ENCODE measurements at regions not wholly inside any gene's neighbourhood (a gene's known extent, or its start where the extent isn't known, plus 50 kb on each side); places are given as distances from the start of the nearest gene placed in this dataset.

DNA sequence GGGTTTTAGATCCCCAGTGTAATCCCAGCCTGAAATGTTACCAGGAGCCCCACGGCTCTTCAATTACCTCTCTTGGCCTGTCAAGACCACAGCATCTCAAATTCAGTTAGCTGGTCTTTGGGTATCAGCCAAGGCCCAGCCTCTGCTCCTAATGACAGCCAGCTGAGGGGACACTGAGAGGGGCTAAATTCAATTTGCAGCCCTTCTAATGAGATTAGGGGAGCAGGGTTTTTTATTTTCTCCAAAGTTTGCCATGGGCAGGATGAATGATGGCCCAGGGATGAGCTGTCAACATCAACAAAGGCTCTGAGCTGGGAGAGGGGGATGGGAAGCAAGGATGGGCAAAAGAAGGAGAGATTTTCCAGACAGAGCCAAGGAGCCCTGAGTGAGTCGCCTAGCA lies 116.8 kb upstream of the TBX20 start (continued):
- TF ChIP-seq TSHZ2 (CRISPR knock-in tag; IDR thresholded peaks at IDR 0.05), result peak; percentile 96
- TF ChIP-seq ISL1 (CRISPR knock-in tag; IDR thresholded peaks at IDR 0.05), result peak; percentile 79
- TF ChIP-seq TCF4 (CRISPR knock-in tag; IDR thresholded peaks at IDR 0.05; ENCODE audit: borderline replicate concordance), result peak; percentile 93
- peak; percentile 62 for TF ChIP-seq SNAI2 (CRISPR knock-in tag; IDR thresholded peaks at IDR 0.05)

DNA sequence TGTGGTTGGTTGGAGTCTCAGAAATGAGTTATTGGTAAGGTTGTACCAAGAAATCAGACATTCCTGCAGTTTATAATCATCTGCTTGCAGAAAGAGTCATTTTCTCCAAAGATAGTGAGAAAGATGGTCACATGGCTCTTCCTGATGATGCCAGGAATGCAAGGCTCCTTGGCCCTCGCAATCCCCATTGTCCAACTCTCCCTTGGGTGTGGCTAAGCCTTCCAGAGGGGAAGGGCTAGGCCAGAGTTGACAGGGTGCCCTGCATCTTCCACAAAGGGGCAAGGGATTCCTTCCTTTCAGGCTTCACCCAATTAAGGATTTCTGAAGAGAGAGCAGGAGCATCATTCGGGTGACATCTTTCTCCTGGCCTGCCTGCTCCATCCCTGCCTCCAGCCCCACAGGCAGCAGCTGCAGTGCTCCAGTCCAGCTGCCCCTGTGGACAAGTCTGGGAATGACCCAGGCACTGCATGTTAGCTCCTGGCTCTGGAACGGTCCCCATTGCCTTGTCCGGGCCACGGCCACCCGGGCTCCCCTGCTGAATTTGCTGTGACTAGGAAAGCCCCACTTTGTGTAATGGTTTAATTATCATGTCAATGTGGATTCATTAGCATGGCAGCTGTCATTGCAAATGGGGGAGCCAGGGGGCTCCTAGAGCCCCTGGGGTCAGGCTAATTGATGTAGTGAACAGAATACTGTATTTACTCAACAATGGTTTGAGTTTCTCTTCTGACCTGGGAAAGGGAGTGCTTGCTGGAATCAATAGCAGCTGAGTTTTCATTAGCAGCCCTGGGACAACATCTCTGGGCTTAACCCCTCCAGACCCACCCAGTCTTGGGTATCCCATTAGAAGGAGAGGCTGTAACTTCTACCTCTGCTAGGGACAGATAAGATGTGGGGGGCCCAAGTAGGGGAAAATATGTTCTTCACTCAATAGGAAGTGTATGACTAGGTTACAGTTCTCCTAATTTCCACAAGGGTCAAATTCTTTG lies 112.6 kb upstream of the TBX20 start:
- no peak for ATAC-seq
- TF ChIP-seq BACH2 (CRISPR knock-in tag; IDR thresholded peaks at IDR 0.05; ENCODE audit: borderline replicate concordance) (no peak), ESRRG (CRISPR knock-in tag; IDR thresholded peaks at IDR 0.05) (no peak), ZNF565 (CRISPR knock-in tag; conservative IDR thresholded peaks at IDR 0.05; ENCODE audit: low read depth) (no peak), ZFP30 (CRISPR knock-in tag; IDR thresholded peaks at IDR 0.05) (no peak), TSHZ2 (CRISPR knock-in tag; IDR thresholded peaks at IDR 0.05) (no peak), ARNTL (CRISPR knock-in tag; IDR thresholded peaks at IDR 0.05; ENCODE audit: borderline replicate concordance, low read depth) (no peak), POU6F1 (CRISPR knock-in tag; IDR thresholded peaks at IDR 0.05; ENCODE audit: borderline replicate concordance, low read depth) (no peak), TOX (CRISPR knock-in tag; IDR thresholded peaks at IDR 0.05; ENCODE audit: borderline replicate concordance) (no peak), ZNF70 (CRISPR knock-in tag; IDR thresholded peaks at IDR 0.05) (no peak), TCF4 (CRISPR knock-in tag; IDR thresholded peaks at IDR 0.05; ENCODE audit: borderline replicate concordance) (no peak), ZFP3 (CRISPR knock-in tag; IDR thresholded peaks at IDR 0.05) (no peak), CSDC2 (CRISPR knock-in tag; IDR thresholded peaks at IDR 0.05) (no peak), OSR1 (CRISPR knock-in tag; IDR thresholded peaks at IDR 0.05) (no peak), SNAI2 (CRISPR knock-in tag; IDR thresholded peaks at IDR 0.05) (no peak), GLIS3 (CRISPR knock-in tag; IDR thresholded peaks at IDR 0.05) (no peak), ZNF8 (CRISPR knock-in tag; IDR thresholded peaks at IDR 0.05) (no peak), ISL1 (CRISPR knock-in tag; IDR thresholded peaks at IDR 0.05) (no peak)
- TF ChIP-seq, protein P1, sequence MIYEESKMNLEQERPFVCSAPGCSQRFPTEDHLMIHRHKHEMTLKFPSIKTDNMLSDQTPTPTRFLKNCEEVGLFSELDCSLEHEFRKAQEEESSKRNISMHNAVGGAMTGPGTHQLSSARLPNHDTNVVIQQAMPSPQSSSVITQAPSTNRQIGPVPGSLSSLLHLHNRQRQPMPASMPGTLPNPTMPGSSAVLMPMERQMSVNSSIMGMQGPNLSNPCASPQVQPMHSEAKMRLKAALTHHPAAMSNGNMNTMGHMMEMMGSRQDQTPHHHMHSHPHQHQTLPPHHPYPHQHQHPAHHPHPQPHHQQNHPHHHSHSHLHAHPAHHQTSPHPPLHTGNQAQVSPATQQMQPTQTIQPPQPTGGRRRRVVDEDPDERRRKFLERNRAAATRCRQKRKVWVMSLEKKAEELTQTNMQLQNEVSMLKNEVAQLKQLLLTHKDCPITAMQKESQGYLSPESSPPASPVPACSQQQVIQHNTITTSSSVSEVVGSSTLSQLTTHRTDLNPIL (CRISPR knock-in tag; IDR thresholded peaks at IDR 0.05; ENCODE audit: low read depth), result no peak
- TF ChIP-seq, protein P2, sequence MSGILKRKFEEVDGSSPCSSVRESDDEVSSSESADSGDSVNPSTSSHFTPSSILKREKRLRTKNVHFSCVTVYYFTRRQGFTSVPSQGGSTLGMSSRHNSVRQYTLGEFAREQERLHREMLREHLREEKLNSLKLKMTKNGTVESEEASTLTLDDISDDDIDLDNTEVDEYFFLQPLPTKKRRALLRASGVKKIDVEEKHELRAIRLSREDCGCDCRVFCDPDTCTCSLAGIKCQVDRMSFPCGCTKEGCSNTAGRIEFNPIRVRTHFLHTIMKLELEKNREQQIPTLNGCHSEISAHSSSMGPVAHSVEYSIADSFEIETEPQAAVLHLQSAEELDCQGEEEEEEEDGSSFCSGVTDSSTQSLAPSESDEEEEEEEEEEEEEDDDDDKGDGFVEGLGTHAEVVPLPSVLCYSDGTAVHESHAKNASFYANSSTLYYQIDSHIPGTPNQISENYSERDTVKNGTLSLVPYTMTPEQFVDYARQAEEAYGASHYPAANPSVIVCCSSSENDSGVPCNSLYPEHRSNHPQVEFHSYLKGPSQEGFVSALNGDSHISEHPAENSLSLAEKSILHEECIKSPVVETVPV (CRISPR knock-in tag; IDR thresholded peaks at IDR 0.05), result no peak
- TF ChIP-seq, protein P3, sequence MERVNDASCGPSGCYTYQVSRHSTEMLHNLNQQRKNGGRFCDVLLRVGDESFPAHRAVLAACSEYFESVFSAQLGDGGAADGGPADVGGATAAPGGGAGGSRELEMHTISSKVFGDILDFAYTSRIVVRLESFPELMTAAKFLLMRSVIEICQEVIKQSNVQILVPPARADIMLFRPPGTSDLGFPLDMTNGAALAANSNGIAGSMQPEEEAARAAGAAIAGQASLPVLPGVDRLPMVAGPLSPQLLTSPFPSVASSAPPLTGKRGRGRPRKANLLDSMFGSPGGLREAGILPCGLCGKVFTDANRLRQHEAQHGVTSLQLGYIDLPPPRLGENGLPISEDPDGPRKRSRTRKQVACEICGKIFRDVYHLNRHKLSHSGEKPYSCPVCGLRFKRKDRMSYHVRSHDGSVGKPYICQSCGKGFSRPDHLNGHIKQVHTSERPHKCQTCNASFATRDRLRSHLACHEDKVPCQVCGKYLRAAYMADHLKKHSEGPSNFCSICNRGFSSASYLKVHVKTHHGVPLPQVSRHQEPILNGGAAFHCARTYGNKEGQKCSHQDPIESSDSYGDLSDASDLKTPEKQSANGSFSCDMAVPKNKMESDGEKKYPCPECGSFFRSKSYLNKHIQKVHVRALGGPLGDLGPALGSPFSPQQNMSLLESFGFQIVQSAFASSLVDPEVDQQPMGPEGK (CRISPR knock-in tag; IDR thresholded peaks at IDR 0.05; ENCODE audit: borderline replicate concordance), result no peak
